ENCODE measurements at regions not wholly inside any gene's neighbourhood (a gene's known extent, or its start where the extent isn't known, plus 50 kb on each side); places are given as distances from the start of the nearest gene placed in this dataset.

GRCh38 chr1:199020051-199020450 lies 381.2 kb downstream of the PTPRC start:
- TF ChIP-seq, protein P1, sequence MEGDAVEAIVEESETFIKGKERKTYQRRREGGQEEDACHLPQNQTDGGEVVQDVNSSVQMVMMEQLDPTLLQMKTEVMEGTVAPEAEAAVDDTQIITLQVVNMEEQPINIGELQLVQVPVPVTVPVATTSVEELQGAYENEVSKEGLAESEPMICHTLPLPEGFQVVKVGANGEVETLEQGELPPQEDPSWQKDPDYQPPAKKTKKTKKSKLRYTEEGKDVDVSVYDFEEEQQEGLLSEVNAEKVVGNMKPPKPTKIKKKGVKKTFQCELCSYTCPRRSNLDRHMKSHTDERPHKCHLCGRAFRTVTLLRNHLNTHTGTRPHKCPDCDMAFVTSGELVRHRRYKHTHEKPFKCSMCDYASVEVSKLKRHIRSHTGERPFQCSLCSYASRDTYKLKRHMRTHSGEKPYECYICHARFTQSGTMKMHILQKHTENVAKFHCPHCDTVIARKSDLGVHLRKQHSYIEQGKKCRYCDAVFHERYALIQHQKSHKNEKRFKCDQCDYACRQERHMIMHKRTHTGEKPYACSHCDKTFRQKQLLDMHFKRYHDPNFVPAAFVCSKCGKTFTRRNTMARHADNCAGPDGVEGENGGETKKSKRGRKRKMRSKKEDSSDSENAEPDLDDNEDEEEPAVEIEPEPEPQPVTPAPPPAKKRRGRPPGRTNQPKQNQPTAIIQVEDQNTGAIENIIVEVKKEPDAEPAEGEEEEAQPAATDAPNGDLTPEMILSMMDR (IDR thresholded peaks at IDR 0.05; ENCODE audit: poor library complexity, severe bottlenecking), result no peak
- TF ChIP-seq POLR2AphosphoS5 (IDR thresholded peaks at IDR 0.05) (no peak), EZH2 (IDR thresholded peaks at IDR 0.05; ENCODE audit: borderline replicate concordance, insufficient read depth, low read length, poor library complexity, severe bottlenecking) (no peak), EP300 (conservative IDR thresholded peaks at IDR 0.05; ENCODE audit: poor library complexity, severe bottlenecking) (no peak)

Measured in neural cell (in vitro differentiated cells).